Natural killer cell (primary cell): ENCODE measurements at regions not wholly inside any gene's neighbourhood (a gene's known extent, or its start where the extent isn't known, plus 50 kb on each side); places are given as distances from the start of the nearest gene placed in this dataset.

Experiments
- ATAC-seq, 3 donors: fragments of 150-1000 bp in 2 of 3; fragments of 200-7000 bp in 1 of 3; cut with Tn5 transposase; 1 replicate in 1 of 3; 2 replicates in 2 of 3; pipeline ENCODE4 v1.10.0; 2021; ENCODE audit warnings: mild to moderate bottlenecking in 2 of 3, moderate library complexity in 2 of 3
- DNase-seq, 2 donors: peaks; one replicate each; pipeline versions ENCODE4 v3.0.0 to v3.0.0-alpha.2; 2013 to 2021; ENCODE audit warnings: mixed read lengths in 1 of 2
- H3K27ac ChIP-seq: one replicate; pipeline ENCODE4 v1.5.1; 2013; ENCODE audit warnings: mild to moderate bottlenecking, low read length
- H3K27me3 ChIP-seq: one replicate; pipeline ENCODE4 v1.6.1; 2013; ENCODE audit warnings: low read length; ENCODE audit not compliant: control insufficient read depth, insufficient read depth
- H3K36me3 ChIP-seq: one replicate; pipeline ENCODE4 v1.6.1; 2013; ENCODE audit warnings: low read length; ENCODE audit not compliant: control insufficient read depth, insufficient read depth
- H3K4me1 ChIP-seq: one replicate; pipeline ENCODE4 v1.6.1; 2013; ENCODE audit warnings: low read length; ENCODE audit not compliant: control insufficient read depth, insufficient read depth
- H3K4me3 ChIP-seq: one replicate; pipeline ENCODE4 v1.5.1; 2013; ENCODE audit warnings: low read length
- H3K9me3 ChIP-seq: one replicate; pipeline ENCODE4 v1.6.1; 2013; ENCODE audit warnings: low read length; ENCODE audit not compliant: control insufficient read depth, insufficient read depth
- H3K27ac Mint-ChIP-seq, 2 donors: one replicate each; pipeline ENCODE4 v1.8.0; 2022; ENCODE audit warnings: mild to moderate bottlenecking in 2 of 2, mixed read lengths in 2 of 2, moderate library complexity in 1 of 2
- H3K27me3 Mint-ChIP-seq, 2 donors: one replicate each; pipeline ENCODE4 v1.8.0; 2022; ENCODE audit warnings: low read depth in 2 of 2, mixed read lengths in 2 of 2
- H3K36me3 Mint-ChIP-seq: one replicate; pipeline ENCODE4 v1.8.0; 2022; ENCODE audit warnings: mixed read lengths
- H3K4me1 Mint-ChIP-seq, 2 donors: one replicate each; pipeline ENCODE4 v1.8.0; 2022; ENCODE audit warnings: mixed read lengths in 2 of 2
- H3K4me3 Mint-ChIP-seq: one replicate; pipeline ENCODE4 v1.8.0; 2022; ENCODE audit warnings: mild to moderate bottlenecking, moderate library complexity, mixed read lengths
- H3K9me3 Mint-ChIP-seq, 2 donors: one replicate each; pipeline ENCODE4 v1.8.0; 2022; ENCODE audit warnings: mixed read lengths in 2 of 2
- CTCF ChIP-seq: fragments of 200-600 bp; IDR thresholded peaks from one replicate; pipeline ENCODE4 v1.8.0; 2022; ENCODE audit warnings: antibody characterized with exemption
- WGBS: methylation state at CpG from one replicate; pipeline ENCODE4 v1.1.7; 2013; ENCODE audit warnings: missing lambda C conversion rate; ENCODE audit not compliant: insufficient coverage; 5-methylcytosine and 5-hydroxymethylcytosine counted together
- intact Hi-C: fragments of 100-400 bp; cut with micrococcal nuclease; formaldehyde crosslinking; loops from one replicate; pipeline ENCODE4 v1.14.2; 2022

GRCh38 chr2:195343942-195344530 is 313.0 kb upstream of the SLC39A10 start:
- Histone ChIP-seq H3K9me3 (no peaks in the 10 kb centered on the region), H3K36me3 (no peaks in the 10 kb centered on the region), H3K4me3 (no peak overlapping the region), H3K27me3 (no peaks in the 10 kb centered on the region), H3K4me1 (no peaks in the 10 kb centered on the region), H3K27ac (no peak overlapping the region)
- Mint-ChIP-seq H3K27me3 (no peaks in the 10 kb centered on the region), H3K4me3 (no peak overlapping the region), H3K4me1 (no peaks in the 10 kb centered on the region), H3K9me3 (no peaks in the 10 kb centered on the region), H3K36me3 (no peaks in the 10 kb centered on the region), H3K27ac (no peak overlapping the region)
- no peak for ATAC-seq
- no peak for TF ChIP-seq CTCF
- WGBS, result 64% methylated on average over 5 of the region's 5 CpGs
- intact Hi-C loops, result no loop called here
- no peak for DNase-seq

DNA sequence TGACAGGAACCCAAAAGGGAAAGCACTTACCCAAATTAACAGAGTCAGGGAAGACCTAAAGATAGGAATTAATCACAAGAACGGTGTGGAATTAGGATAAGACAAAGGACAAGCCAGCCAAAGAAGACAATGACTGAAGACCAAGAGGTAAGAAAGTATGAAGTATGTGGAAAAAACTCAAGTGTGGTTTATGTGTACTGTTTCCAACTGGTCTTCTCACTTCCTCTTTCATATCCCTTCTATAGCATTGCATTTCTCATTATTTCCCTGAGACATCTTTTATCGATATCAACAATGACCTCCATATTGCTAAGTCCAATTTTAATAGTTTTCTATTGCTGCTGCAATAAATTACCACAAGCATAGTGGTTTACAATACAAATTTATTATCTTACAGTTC is 313.5 kb upstream of the SLC39A10 start:
- Mint-ChIP-seq H3K4me1 (no peaks in the 10 kb centered on the region), H3K4me3 (no peak overlapping the region), H3K9me3 (peaks cover 0 to 2% of the 10 kb centered on the region in 2 donors), H3K36me3 (no peaks in the 10 kb centered on the region), H3K27me3 (no peaks in the 10 kb centered on the region), H3K27ac (no peak overlapping the region)
- Histone ChIP-seq H3K36me3 (no peaks in the 10 kb centered on the region), H3K27ac (no peak overlapping the region), H3K27me3 (no peaks in the 10 kb centered on the region), H3K4me3 (no peak overlapping the region), H3K9me3 (no peaks in the 10 kb centered on the region), H3K4me1 (no peaks in the 10 kb centered on the region)
- WGBS, result 92% methylated on average over 2 of the region's 2 CpGs
- intact Hi-C loops, result no loop called here
- TF ChIP-seq CTCF, result no peak
- ATAC-seq, result no peak
- no peak for DNase-seq

DNA sequence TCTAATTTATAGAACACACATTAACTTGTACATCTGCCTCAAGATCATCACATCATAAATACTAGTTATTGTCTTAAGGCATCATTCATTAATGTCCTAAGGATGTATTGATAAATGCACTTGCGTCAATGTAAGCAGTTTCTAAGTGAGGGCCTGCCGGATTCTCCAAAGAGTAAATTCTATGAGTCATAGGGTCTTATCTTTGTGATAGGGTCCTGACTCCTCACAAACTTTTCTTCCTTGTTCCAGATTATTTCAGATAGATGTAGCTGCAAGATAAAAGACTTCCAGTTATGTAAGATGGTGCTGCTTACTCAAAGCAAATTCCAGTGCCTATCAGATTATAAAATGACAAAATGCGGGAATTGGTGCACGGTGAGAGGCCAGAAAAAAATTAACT is 315.0 kb upstream of the SLC39A10 start:
- no peaks in the 10 kb centered on the region for H3K36me3 ChIP-seq
- ATAC-seq (no peak), DNase-seq (no peak)
- H3K4me3 Mint-ChIP-seq, result no peak overlapping the region
- H3K4me3 ChIP-seq, result no peak overlapping the region
- intact Hi-C loops, result no loop called here
- H3K27ac ChIP-seq, result no peak overlapping the region
- no peaks in the 10 kb centered on the region for H3K27me3 ChIP-seq
- H3K4me1 ChIP-seq, result no peaks in the 10 kb centered on the region
- TF ChIP-seq CTCF, result no peak
- no peaks in the 10 kb centered on the region for H3K36me3 Mint-ChIP-seq
- H3K27ac Mint-ChIP-seq, result no peak overlapping the region
- WGBS, result 95% methylated on average over 4 of the region's 4 CpGs
- H3K27me3 Mint-ChIP-seq, result no peaks in the 10 kb centered on the region
- peaks cover 0 to 2% of the 10 kb centered on the region in 2 donors for H3K9me3 Mint-ChIP-seq
- H3K4me1 Mint-ChIP-seq, result no peaks in the 10 kb centered on the region
- no peaks in the 10 kb centered on the region for H3K9me3 ChIP-seq

- H3K27me3 Mint-ChIP-seq, result no peaks in the 10 kb centered on the region
- intact Hi-C loops, result no loop called here
- 100% methylated on average over 1 of the region's 1 CpG for WGBS
- H3K27me3 ChIP-seq, result no peaks in the 10 kb centered on the region
- no peak overlapping the region for H3K27ac Mint-ChIP-seq
- no peaks in the 10 kb centered on the region for H3K4me1 Mint-ChIP-seq
- no peak overlapping the region for H3K4me3 Mint-ChIP-seq
- ATAC-seq (no peak), DNase-seq (no peak)
- H3K27ac ChIP-seq, result no peak overlapping the region
- H3K4me1 ChIP-seq, result no peaks in the 10 kb centered on the region
- H3K9me3 ChIP-seq, result no peaks in the 10 kb centered on the region
- no peak for TF ChIP-seq CTCF
- H3K4me3 ChIP-seq, result no peak overlapping the region
- H3K36me3 Mint-ChIP-seq, result no peaks in the 10 kb centered on the region
- no peaks in the 10 kb centered on the region for H3K36me3 ChIP-seq
- H3K9me3 Mint-ChIP-seq, result peaks cover 0 to 2% of the 10 kb centered on the region in 2 donors
Observed at GRCh38 chr2:195338856-195339255, 318.2 kb upstream of the SLC39A10 start.
